ENCODE measurements at regions not wholly inside any gene's neighbourhood (a gene's known extent, or its start where the extent isn't known, plus 50 kb on each side); places are given as distances from the start of the nearest gene placed in this dataset.
"Not testable (repeated sequence)": the region's sequence is repeated elsewhere in the genome, so short reads cannot be mapped to it uniquely, and the experiment has no call there.

DNA sequence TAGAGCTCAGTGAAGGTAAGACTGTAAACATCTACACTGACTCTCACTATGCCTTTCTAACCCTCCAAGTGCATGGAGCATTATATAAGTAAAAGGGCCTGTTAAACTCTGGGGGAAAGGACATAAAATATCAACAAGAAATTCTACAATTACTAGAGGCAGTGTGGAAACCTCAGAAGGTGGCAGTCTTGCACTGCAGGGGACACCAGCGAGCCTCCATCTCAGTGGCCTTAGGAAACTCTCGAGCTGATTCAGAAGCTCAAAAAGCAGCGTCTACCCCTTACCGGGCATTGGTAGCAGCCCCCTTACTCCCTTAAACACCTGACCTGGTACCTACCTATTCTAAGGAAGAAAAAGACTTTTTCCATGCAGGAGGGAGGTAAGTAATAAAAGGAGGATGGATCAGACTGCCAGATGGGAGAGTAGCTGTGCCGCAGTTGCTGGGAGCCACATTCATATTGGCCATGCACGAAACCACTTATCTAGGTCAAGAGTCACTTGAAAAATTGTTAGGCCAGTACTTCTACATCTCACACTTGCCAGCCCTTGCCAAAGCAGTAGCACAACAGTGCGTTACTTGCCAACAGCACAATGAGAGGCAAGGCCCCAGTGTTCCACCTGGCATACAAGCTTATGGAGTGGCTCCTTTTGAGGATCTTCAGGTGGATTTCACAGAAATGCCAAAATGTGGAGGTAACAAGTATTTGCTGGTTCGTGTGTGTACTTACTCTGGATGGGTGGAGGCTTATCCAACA, 258.8 kb upstream of the PRKX start:
- not testable (repeated sequence) for DNase-seq

- no peak for DNase-seq
Observed at GRCh38 chrX:3968749-3969148, 255.3 kb upstream of the PRKX start.

DNA sequence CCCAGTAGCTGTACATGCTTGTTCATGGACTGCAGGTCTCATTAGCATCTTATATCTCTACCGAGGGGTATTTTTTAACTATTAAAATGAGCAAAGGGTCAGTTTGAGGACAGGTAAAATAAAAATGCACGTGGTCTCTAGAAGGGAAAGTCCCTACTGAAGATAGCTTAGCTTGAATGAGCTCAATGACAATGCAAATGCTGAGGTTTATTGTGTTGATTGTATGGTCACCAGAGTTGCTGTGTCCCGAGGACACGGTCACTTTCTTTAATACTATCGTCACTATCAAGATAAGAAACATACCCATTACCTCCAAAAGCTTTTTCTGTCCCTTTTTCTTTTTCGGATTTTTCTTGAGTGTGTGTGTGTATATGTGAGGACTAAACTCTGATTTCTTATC, 250.5 kb upstream of the PRKX start:
- no peak for DNase-seq

- DNase-seq = no peak
Observed at GRCh38 chrX:3962511-3963311, 249.3 kb upstream of the PRKX start.

GRCh38 chrX:3960952-3961351, 247.5 kb upstream of the PRKX start:
- no peak for DNase-seq

DNA sequence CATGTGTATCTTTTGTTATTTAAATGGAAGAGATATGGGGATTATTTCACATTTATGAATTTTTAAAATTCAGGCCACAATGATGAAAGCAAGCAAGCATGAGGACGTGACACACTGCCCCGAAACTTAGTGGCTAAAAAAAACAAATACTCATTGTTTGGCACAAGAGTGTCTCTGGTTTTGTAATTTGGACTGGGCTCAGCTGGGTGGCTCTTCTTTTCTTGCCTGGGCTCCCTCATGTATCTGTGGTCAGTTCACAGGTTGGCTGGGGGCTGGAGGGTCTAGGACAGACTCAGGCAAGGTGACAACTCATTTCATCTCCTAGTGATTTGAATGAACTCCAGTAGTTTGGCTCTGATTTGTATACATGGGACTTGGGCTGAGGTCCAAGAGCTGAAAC, 238.4 kb upstream of the PRKX start:
- DNase-seq = no peak

- no peak for DNase-seq
Observed at GRCh38 chrX:3950373-3950772, 236.9 kb upstream of the PRKX start.

- DNase-seq = no peak
Observed at GRCh38 chrX:3943965-3944364, 230.5 kb upstream of the PRKX start.

DNA sequence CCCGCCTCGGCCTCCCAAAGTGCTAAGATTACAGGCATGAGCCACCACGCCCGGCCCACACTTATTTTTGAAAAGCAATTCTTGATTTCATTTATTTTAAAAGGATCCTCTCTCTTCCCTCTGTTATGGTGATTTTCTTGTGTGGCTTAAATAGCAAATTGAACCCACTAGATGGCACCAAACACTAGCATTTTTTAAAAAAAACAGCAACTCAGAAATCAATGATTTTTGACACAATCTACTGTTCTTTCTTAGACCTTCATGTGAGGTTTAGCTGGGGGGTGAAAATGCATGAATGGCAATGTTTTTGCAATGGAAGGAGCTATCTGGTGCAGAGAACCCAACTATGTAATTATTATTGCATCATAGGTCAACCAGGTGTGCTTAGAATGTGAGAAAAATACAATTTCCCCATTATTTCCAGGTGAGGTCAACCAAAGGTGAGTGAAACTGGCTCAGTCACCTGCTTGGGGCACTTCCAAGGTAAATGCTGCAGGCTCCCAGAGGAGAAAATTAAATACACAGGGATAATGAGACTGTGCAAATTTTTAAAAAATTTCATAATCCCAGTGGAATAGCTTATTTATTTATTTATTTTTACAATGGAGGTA, 226.7 kb upstream of the PRKX start:
- DNase-seq = no peak

GRCh38 chrX:3938587-3938986, 225.1 kb upstream of the PRKX start:
- DNase-seq = no peak

DNA sequence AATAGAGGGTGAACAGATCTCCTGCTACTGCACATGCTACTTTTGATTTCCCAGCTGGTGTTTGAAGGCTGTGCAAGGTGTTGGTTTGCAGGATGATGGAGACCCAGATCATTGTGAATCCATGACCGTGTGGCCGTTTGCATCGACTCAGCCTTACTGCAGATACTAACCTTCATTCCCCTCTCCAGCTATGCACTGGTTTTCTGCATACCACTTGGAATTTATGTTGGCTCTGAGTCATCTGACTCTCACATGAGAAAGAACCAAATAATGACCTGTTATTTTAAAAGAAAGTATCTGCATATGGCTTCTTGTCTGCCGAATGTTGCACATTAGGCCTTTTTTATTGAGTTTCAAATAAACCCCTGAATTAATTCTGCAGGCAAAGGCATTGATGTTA, 221.7 kb upstream of the PRKX start:
- DNase-seq = not testable (repeated sequence)

GRCh38 chrX:3920424-3921017, 207.1 kb upstream of the PRKX start:
- DNase-seq = not testable (repeated sequence)

DNA sequence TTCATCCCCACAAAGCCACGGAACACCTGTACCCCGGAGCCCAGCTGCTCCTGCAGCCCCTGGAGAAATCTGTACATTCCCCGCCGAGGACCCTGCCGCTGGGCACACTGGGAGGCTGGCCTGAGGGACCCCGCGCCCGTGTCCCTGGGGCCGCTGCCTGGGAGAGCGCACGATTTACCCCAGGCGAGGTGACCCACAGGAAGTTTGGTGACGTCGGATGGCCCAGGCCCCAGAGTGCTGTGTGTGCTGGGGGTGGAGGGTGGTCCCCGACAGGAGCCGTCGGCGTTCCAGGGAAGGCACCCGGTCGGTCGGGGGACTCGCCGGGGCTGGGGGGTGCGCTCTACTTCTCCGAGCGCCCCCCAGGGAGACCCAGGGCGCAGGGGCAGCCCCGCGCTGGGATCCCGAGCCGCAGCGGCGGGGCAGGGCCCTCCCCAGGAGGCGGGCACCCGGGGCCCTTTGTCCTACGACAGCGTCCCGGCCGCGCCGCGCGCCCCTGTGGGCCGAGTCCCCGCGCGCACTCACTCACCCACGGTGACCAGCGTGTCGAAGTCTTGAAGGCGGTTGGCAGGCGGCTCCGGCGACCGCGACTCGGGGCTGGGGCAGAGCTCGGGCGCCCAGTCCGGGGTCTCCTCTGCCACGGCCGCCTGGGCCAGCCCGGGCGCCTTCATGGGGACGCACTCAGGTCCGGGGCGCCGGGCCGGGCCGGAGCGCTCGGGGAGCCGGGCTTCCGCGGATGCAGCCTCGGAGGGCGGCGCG, 206.4 kb upstream of the PRKX start:
- not testable (repeated sequence) for DNase-seq

- DNase-seq = not testable (repeated sequence)
Observed at GRCh38 chrX:3914813-3915212, 201.4 kb upstream of the PRKX start.

GRCh38 chrX:3914059-3914458, 200.6 kb upstream of the PRKX start:
- DNase-seq = not testable (repeated sequence)

- DNase-seq = not testable (repeated sequence)
Observed at GRCh38 chrX:3911012-3911411, 197.6 kb upstream of the PRKX start.

DNA sequence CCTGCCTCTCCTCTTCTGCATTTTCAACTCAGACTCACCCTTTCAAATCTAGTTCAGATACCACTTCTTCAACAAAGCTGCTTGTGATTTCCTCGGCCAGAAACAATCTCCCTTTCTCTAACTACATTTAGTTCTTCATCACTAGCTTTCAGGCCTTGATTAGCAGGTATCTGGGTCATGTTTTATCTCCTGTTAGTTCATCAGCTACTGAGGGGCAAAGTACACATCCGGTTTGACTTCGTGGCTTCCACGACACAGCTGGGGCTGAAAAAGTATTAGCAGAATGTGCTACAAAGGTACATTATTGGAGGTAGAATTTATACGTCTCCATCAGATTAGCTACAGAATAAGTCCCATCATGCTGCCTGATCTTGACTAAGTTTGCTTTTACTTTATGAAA, 197.2 kb upstream of the PRKX start:
- not testable (repeated sequence) for DNase-seq

DNA sequence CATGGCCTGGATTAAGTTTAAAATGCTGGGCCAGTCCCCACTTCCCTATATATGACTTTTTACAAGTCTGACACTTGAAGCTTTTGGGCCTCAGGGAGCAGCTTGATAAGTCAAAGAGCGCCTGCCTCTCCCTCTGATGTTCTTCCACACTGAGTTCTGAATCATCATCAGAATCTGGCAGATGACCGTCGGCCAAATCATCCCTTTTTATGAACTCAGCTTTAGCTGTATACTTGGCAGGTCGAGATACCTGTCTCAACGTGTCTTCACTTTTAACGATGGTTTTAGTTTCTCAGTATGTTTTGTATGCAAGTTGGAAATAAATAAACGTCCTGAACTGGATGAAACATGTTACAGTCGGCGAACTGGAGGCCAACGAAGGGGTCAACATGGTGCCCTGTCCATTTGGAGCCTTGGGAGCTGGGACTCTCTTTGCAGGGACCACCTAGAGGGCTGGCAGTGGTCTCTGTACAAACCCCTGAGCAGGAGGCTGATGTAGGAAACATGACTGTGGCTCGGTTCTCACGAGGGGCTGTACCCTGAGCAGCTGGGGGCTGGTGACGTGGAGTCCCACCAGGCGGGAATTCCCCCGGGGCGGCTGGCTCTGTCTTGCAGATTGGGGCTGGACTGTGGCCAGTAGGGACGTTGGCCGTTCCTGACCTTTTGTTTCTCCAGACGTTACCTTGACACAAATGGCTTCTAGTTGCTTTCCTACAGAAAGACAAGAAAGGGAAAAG, 192.2 kb upstream of the PRKX start:
- DNase-seq = not testable (repeated sequence)

DNA sequence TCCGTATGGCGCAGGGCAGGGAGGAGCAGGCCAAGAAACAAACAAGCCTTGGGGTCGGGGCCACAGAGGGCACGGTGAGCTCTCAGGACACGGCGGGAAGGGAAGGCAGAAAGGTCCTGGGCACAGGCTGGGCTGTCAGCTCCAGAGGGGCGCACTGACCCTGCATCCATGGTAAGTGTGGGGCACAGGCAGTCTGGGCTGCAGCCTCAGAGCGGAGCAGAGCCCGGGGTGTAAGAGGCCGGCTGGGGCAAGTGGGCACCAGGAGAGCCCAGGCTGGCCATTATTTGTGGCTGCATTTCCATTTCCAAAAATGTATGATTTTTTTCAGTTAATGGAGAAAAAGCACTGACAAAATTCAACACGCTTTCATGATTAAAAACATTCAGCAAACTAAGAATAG, 188.8 kb upstream of the PRKX start:
- DNase-seq = not testable (repeated sequence)

GRCh38 chrX:3896755-3897154, 183.3 kb upstream of the PRKX start:
- not testable (repeated sequence) for DNase-seq

DNA sequence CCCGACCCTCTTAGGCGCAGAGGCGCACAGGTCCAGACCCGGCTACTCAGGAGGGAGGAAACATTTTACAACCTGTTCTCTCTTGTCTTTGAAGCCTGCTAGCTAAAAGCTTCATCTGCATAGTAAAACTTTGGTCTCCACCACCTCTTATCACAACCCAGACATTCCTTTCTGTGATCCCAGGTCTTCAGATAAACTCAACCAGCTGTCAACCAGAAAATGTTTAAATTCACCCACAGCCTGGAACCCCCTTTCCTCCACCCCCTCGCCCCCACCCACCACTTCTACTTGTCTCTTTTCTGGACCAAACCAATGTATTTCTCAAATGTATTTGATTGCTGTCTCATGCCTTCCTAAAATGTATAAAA, 169.1 kb upstream of the PRKX start:
- DNase-seq = not testable (repeated sequence)
